ENCODE measurements at regions not wholly inside any gene's neighbourhood (a gene's known extent, or its start where the extent isn't known, plus 50 kb on each side); places are given as distances from the start of the nearest gene placed in this dataset.

- Histone ChIP-seq H3K9me3 (replicated peaks) (no peaks in the 10 kb centered on the region), H3K4me3 (no peak overlapping the region), H3K27ac (replicated peaks) (no peak overlapping the region), H3K4me1 (peaks cover 5% of the 10 kb centered on the region), H3K36me3 (no peaks in the 10 kb centered on the region), H3K27me3 (ENCODE audit: low read depth) (no peaks in the 10 kb centered on the region)
- no peak for DNase-seq
- intact Hi-C loops (cut with micrococcal nuclease): no loop called here
- no peak for TF ChIP-seq CTCF (IDR thresholded peaks at IDR 0.05; ENCODE audit: borderline replicate concordance)
These were observed 51.2 kb upstream of the PALM2AKAP2 start for GRCh38 chr9:109728686-109729300.

- H3K36me3 ChIP-seq: no peaks in the 10 kb centered on the region
- no peak overlapping the region for H3K4me3 ChIP-seq
- H3K4me1 ChIP-seq: peaks cover 5% of the 10 kb centered on the region
- intact Hi-C loops (cut with micrococcal nuclease): no loop called here
- H3K9me3 ChIP-seq (replicated peaks): no peaks in the 10 kb centered on the region
- H3K27ac ChIP-seq (replicated peaks): no peak overlapping the region
- no peak for DNase-seq
- H3K27me3 ChIP-seq (ENCODE audit: low read depth): no peaks in the 10 kb centered on the region
- no peak for TF ChIP-seq CTCF (IDR thresholded peaks at IDR 0.05; ENCODE audit: borderline replicate concordance)
These were observed 50.5 kb upstream of the PALM2AKAP2 start for GRCh38 chr9:109729513-109729912.
